ENCODE measurements at regions not wholly inside any gene's neighbourhood (a gene's known extent, or its start where the extent isn't known, plus 50 kb on each side); places are given as distances from the start of the nearest gene placed in this dataset.

DNA sequence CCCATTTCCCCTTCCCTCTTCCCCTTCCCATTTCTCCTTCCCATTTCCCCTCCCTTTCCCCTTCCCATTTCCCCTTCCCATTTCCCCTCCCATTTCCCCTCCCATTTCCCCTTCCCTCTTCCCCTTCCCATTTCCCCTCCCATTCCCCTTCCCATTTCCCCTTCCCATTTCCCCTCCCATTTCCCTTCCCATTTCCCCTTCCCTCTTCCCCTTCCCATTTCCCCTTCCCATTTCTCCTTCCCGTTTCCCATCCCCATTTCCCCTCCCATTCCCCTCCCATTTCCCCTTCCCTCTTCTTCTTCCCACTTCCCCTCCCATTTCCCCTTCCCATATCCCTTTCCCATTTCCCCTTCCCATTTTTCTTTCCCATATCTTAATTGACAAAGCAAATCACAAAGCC is 109.0 kb downstream of the OLFM1 start:
- DNase-seq (ENCODE audit: low read depth), result no peak

DNA sequence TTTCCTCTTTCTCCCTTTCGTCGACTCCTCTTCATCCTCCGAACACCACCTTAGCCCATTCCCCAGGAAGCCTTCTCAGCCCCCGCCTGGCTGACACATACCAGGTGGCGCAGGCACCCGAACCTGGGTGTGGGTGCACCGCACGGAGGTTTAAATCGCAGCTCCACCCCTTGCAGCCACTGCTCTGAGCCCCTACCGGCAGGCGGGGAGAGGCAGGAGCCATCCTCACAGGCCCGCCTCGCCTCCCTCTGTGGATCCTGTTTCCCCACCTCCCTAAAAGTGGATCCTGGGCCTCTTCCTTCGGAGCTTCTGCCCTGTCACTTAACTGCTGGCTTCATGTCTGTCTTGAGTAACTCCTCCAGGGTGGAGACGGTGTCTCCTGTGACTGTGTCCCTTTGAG is 110.7 kb downstream of the OLFM1 start:
- no peak for DNase-seq (ENCODE audit: low read depth)

DNA sequence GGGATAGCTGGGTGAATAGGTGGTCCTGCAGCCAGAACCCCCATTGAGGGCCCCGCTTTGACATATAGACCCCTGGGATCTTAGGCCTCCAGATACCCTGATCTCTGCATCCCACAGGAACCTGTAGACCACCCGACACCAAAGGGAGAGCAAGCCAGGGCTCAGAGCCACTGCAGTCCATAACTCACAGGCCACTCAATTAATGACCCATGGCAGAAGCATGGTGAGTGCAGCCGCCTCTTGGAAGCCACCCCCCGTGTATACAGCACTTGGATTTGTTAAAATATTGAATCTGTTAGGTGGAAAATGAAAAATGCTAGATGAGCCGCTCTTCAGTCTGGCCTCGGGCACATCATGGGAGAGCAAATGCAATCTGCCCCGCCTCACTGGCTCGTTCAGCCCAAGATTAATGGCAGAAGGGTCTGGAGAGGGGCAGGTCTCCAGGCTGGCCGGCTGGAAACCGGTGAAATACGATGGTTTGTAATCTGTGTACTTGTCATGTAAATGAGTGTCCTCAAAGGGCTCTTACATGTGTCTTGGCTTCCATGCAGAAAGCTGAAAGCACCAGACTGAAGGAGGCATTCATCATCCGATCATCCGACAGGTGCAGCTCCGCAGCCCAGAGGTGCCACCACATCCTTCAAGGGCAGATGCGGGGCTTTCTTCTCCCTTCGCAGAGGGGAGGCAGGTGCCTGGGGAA is 111.3 kb downstream of the OLFM1 start:
- no peak for DNase-seq (ENCODE audit: low read depth)

DNA sequence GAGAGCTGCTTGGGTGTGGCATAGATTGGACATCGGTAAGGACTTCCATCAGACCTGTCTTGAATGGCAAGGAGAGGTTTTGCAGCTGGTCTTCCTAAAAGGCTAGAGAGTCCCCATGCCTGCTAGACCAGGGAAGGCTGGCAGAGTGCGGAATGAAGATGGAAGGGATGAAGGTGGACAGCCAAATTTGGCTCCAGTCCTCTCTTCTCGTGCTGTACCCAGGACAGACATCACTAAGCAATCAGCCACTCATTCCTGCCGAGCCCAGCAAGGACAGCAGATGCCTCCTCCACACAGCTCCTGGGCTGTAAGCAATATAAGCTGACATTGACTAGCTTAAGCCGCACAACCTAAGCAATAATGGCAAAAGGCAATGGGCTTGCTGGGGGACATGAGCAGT is 112.0 kb downstream of the OLFM1 start:
- DNase-seq (ENCODE audit: low read depth), result no peak

DNA sequence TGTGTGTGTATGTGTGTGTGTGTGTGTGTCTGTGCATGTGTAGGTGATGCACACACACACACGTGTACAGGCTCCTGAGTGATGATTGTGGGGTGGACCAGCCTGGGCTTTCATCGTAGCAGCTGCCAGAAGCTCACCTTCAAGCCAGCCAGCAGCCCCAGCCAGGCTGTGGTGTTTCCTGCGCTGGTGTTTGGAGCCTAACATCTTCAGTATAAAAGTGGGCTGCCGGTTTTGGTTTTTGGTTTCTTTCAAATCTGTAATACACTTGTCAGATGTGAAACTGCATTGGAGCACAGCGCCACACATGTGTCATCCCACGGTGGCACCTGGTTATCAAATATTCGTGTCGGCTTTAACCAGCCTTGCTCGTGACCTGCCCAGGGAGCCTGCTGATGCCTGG is 114.2 kb downstream of the OLFM1 start:
- DNase-seq (ENCODE audit: low read depth), result no peak

DNA sequence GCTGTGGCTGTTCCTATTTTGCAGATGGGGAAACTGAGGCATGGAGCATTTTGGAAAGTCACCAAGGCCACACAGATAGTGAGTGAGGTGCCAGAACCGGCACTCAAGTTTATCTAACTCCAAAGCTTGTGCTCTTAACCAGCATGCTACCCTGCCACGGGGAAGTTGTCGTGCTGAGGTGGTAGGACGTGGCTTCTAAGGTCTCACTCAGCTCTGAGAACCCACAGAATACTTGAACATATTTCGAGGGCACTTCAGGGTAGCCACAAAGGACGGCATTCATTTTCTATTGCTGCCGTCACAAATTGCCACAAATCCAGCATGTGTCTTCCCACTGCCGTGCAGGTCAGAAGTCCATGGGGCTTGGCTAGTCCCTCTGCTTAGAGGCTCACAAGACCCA is 116.7 kb downstream of the OLFM1 start:
- DNase-seq (ENCODE audit: low read depth), result no peak

DNA sequence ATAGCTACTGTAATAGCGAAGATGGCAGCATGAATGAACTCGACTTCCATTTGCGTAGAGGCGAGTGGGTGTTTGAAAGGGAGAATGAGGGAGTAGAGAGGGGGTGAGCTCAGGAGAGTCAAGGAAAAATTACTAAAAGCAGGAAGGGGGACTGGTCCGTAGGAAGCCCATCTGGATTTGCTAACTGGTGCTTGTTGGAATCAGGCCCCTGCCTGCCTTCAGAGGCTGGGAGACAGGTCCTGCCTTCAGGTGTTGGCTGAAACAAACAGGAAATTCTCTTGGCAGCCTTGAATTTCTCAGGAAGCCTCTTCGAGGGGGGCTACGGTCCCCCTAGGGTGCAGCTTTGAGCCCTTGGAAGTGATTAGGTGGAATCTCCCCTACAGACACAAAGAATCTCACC is 121.7 kb downstream of the OLFM1 start:
- no peak for DNase-seq (ENCODE audit: low read depth)

DNA sequence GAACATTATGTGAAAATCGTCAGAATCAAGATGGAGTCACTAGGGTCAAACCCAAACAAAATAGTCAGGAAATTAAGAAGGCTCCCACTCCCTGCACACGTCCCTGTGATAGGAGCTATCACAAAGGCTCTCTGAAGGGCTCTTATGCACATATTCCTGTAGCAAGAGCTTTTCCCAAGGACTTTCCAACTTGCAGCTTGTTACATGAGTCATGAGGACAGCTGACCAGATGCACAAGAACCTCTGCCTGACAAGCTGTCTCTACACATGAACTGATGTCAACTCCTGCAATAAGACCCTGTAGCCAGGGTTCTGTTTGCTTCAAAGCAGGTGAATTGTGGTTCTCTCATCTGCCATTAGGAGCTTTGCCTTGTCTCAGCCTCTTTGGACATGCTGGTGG is 122.4 kb downstream of the OLFM1 start:
- no peak for DNase-seq (ENCODE audit: low read depth)

DNA sequence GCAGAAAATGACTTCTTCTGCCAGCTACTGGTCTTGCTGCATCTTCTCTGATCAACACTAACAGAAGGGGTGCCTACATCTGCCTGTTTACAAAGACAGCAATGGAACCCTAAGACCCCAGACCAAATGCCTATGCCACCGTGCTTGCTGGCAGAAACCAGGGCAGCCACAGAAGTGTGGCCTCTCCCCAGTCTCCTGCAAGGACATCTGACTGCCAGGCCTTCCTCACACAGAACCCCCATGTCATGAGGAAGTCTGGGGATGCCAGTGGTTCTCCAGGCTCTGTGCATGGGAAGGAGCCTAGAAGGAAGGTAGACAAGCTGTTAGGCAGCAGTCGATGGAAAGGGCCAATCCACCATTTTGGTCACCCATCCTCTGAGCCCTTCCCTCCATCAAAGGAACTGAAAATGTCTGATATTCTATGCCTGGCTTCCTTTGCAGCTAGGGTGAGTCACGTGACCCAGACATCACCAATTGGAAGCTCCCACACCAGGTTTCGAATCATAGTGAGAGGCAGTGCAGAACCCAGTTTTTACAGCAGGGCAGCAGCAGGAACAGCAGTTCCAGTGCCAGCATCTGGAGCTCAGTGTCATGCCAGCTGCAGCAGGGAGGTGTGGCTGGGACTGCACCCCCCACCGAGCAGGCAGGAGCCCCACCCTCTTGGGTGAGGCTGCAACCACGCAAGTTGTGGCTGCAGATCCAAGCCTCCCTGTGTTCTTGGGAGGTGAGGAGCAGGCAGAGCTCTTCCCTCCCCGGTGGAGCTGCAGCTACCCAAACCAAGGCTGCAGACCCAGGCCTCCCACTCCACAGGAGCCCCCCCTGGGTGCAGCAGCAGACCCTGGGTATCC is 123.4 kb downstream of the OLFM1 start:
- no peak for DNase-seq (ENCODE audit: low read depth)

DNA sequence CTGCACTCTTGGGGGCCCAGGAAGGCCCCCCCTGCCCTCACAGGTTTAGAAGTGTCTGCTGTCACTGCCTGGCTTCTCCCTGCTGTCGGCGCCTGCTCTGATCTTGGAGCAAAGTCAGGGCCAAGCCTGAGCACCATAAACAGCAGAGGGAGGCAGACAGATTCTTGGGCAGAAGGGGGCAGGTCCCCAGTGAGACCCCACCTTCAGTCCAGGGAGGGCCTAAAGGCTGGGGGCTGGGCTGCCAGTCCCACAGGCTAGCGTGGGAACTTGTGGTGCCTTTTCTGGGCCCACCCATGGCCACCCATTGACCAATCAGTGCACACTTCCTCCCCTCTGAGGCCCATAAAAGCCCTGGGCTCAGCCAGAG is 124.0 kb downstream of the OLFM1 start:
- no peak for DNase-seq (ENCODE audit: low read depth)

DNA sequence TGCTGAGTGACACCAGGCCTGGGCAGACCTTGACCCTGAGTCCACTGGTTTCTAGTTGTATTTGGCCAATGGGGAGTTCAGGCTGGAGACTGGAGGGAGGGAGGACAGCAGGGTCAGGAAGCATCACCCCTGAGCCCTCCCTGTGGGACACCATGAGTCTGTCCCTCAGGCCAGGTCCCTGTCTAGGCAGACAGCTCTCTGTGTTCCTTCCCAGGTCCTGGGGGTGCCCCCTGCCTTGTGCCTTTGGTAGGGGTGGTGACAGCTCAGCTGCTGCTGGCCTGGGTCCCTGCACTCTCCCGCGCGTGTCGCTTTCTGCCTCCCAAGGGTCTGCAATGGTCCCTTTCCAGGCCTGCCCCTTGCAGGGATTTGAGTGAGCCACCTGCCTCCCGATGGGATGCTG is 125.5 kb downstream of the OLFM1 start:
- DNase-seq (ENCODE audit: low read depth), result no peak

DNA sequence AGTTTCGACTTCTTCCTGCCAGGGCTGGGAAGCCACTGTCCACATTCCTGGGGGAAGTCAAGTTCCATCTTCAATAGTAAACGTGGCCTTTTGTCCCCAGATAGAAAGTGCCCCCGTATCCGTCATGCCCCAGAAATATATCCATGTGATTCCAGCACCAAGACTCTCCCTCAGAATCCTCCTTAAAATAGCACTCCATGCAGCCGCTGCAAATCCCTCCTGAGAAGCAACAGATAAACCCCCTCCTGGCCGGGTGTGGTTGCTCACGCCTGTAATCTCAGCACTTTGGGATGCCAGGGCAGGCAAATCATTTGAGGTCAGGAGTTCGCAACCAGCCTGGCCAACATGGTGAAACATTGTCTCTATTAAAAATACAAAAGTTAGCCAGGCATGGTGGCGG is 126.1 kb downstream of the OLFM1 start:
- DNase-seq (ENCODE audit: low read depth), result no peak

DNA sequence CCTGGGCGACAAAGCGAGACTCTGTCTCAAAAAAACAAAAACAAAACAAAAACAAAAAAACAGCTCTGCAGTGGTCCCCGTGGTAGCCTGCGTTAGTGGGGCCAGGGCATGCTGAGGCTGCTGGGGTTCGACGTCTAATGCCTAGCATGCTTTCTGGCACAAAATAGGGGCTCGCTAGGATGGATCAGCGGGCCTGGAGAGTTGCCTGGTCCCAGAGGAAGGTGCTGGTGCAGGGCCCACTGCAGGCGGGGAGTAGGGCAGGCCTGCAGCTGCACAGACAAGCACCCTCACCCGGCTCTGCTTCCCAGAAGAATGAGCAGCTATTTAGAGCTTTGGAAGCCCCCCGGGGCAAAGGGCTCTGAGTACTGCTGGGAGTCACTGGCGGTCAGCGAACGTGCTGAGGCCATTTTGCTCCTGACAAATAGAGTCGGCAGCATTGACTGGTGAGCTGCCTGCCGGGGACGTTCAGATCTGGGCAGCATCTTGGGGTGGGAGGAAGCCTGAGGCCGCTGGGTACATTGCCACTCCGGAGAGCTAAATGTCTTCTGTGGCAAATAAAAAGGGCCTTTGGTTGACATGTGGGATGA is 126.7 kb downstream of the OLFM1 start:
- no peak for DNase-seq (ENCODE audit: low read depth)

DNA sequence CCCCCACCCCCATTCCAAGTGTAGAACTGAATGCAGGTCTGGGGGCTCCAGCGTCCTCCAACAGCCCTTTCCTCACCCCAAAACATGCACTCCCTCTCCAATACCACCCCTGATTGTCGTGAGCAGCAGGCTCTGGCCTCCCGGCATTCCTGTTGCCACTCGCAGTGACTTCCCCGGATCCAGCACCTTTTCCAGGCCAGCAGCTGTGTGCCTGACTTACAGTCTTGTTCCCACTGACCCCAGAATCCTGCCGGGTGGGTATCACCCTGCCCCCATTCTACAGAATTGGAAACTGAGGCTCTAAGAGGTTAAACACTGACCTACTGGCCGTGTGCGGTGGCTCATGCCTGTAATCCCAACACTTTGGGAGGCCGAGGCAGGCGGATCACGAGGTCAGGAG is 127.2 kb downstream of the OLFM1 start:
- no peak for DNase-seq (ENCODE audit: low read depth)

DNA sequence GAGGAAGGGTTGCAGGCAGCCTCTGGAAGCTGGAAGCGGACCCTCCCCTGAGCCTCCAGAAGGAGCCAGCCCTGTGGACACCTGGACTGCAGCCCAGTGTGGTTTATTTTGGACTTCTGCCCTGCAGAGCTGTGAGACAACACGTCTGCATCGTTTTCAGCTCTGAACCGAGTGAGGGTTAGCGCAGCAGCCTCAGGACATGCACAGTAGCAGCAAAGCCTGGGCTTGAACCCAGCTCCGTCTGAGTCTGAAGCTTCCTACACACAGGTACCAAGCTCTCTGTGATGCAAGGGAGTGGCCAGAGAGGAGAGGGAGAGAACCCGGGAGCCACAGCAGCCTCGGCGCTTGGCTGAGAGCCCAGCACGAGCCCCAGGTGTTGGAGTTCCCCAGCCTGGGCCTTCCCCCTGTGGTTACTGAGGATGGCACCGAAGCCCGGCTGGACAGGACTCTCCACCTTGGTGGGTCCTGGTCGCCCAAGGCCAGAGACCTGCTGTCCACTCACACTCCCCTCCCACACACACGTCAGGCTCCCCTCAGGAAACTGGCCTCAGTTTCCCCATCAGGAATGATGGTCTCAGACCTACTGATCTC is 128.2 kb downstream of the OLFM1 start:
- DNase-seq (ENCODE audit: low read depth), result no peak

DNA sequence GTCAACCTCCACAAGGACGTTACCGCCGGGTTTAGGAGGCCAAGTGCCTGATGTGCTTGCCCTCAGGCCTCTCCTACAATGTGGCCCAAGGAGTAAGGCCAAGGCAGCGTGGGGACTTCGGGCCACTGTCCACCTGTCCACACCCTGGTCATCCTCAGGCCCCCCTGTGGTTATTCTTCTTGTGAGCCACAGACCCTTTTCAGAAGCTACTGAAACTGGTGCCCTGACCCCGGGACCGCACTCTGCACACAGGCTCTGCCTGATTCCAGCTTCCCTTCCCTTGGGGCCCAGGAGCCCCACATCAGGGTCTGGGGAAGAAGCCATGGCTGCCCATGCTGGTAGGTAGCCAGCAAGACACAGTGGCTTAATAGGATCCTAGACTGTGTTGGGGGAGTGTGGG is 128.8 kb downstream of the OLFM1 start:
- DNase-seq (ENCODE audit: low read depth), result no peak

DNA sequence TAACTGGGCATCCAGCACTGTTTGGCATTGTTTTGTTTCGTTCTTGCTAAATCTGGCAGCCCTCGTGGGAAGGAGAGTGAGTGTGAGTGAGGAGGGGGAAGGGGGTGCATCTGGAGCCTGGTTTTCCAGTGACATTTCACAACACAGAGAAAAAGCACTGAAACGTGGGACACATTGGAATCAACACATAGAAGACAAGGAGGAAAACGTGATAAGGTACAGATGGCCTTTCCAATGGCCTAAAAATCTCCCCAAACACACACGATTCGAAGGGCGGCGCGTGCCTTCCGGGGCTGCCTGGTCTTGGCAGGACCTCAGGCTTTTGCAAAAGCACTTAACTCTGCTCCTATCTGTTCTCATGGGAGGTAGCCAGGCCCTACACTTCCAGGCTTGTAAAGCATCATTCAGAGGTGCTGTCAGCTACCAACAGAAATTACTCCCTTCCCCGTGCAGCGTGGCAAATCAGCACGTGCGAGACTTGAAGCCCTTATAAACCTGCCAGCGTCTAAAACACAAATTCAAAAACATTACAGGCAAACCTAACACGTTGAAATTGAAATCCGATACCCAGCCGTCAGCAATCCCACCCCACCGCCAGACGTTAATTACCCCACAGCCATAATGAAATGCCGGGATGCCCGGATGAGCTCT is 129.4 kb downstream of the OLFM1 start:
- DNase-seq (ENCODE audit: low read depth), result no peak

DNA sequence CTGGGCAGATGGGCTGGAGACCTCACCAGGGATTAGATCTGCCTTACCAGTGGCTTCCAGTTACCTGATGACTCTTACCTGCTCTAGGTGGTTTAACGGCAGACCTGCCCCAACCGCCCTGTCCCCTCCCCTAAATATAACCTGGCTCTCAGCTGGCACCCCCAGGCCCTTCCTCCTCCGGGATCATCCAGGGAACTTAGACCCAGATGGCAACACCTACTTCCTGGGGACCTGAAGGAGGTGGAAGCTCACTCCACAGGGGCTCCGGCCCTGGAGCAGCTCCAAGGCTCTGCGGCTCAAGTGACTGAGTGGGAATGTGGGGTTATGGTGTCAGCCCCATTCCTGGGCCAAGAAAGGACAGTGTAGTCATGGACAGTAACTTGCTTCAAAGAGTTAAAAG is 130.4 kb downstream of the OLFM1 start:
- no peak for DNase-seq (ENCODE audit: low read depth)

DNA sequence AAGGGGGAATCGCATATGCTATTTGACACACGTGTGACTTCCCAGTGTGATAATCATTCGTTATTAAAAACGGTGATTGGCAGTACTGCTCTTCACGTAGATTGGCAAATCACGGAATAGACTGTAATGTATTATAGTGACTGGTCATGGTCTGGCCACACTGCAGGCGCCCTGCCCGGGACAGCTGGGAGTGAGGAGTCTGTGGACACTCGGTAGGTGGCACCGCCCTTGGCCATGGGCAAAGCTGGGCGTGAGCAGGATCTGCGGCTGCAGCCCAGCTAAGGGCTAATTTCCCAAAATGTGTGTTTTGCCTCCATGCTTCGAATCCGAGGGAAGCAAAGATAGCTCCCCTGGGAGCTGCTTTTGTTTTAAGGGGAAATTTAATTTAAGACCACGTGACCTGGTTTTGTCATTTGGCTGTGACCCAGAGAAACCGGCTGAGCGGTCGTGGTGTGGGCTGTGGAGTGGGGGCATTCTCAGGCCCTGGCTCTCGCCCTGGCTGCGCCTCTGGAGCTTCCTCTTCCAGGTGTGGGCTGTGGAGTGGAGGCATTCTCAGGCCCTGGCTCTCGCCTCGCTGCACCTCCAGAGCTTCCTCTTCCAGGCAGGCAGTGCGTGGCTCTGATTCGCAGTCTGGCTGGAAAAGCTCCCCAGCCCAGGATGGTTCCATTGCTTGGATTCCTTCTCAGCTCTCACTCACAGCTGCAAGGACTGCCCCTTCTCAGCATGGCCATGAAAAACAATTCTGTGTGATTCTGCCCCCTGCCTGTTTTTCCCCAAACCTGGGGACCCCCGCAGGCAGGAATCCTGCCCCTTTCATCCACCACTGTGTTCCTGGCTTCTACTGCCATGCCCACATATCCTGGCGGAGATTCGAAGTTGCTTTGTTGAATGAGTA is 131.1 kb downstream of the OLFM1 start:
- DNase-seq (ENCODE audit: low read depth), result no peak

DNA sequence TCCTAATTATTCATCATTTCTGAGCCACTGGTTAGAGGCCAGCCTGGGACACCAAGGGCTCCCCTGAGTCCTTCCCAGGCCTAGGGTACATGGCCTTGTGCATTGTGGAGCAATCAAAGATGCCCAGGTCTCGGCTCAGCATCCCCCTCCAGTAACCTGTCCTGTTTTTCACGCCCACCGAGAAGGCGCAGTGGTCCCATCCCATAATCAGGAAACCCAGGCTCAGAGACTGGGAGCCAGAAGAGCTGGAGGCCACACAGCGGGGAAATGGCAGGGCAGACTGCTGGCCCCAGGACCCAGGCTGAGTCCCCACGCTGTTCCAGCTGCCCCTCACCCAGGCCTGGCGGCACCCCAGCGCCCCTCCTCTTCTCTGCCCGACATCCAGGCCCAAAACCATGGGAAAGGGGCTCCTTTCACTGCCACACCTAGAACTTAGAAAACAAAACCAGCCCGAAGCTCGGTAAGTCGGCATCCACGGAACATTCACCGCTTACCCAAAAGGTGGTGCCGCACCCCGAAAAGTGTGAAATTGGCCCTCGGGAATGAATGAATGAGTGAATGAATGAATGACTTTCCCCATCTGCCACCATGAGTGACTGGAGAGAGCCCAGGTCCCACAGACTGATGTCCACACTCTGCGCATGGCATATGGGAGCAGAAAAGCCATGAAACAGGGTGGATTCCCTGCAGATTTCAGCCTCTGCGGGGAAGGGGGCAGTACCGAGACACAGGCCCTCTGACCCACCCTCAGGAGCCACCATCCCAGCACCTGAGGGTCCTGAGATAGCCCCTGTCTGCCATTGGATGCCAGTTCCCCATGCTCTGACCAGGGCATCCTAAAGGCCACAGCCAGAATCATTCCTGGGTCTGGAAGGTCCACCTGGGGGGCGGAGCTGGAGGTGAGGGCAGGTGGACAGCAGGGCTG is 132.5 kb downstream of the OLFM1 start:
- no peak for DNase-seq (ENCODE audit: low read depth)

Measured in GM04504 (cell line).